GM18868 (cell line): ENCODE measurements at regions not wholly inside any gene's neighbourhood (a gene's known extent, or its start where the extent isn't known, plus 50 kb on each side); places are given as distances from the start of the nearest gene placed in this dataset.
A peak's percentile ranks its signal among the peaks of the same experiment; 100 is the strongest.
"Not testable (repeated sequence)": the region's sequence is repeated elsewhere in the genome, so short reads cannot be mapped to it uniquely, and the experiment has no call there.

Source experiments
- ATAC-seq: cut with Tn5 transposase; IDR thresholded peaks from one replicate; pipeline ENCODE4 v1.9.1; 2021; ENCODE audit warnings: mild to moderate bottlenecking, moderate library complexity; ENCODE audit not compliant: unreplicated experiment

- ATAC-seq = no peak
Observed at GRCh38 chr18:40120796-40121391, 1834.1 kb upstream of the PIK3C3 start.

GRCh38 chr18:40120356-40120755 is 1834.7 kb upstream of the PIK3C3 start:
- no peak for ATAC-seq

GRCh38 chr18:40119581-40119980 is 1835.5 kb upstream of the PIK3C3 start:
- ATAC-seq = not testable (repeated sequence)

- ATAC-seq = peak; percentile 53
Observed at GRCh38 chr18:40110455-40110854, 1844.6 kb upstream of the PIK3C3 start.

GRCh38 chr18:40109252-40110049 is 1845.6 kb upstream of the PIK3C3 start:
- ATAC-seq = peak; percentile 65

GRCh38 chr18:40108596-40108995 is 1846.4 kb upstream of the PIK3C3 start:
- ATAC-seq = no peak

GRCh38 chr18:40102903-40103302 is 1852.1 kb upstream of the PIK3C3 start:
- no peak for ATAC-seq

GRCh38 chr18:40099641-40100040 is 1855.4 kb upstream of the PIK3C3 start:
- ATAC-seq = no peak

- ATAC-seq = no peak
Observed at GRCh38 chr18:40096675-40097074, 1858.4 kb upstream of the PIK3C3 start.

- ATAC-seq = no peak
Observed at GRCh38 chr18:40094441-40094840, 1860.6 kb upstream of the PIK3C3 start.

GRCh38 chr18:40088130-40088529 is 1866.9 kb upstream of the PIK3C3 start:
- no peak for ATAC-seq

- no peak for ATAC-seq
Observed at GRCh38 chr18:40079786-40080185, 1875.2 kb upstream of the PIK3C3 start.

- no peak for ATAC-seq
Observed at GRCh38 chr18:40075616-40076015, 1879.4 kb upstream of the PIK3C3 start.

GRCh38 chr18:40072761-40073160 is 1882.3 kb upstream of the PIK3C3 start:
- no peak for ATAC-seq

- ATAC-seq = no peak
Observed at GRCh38 chr18:40066368-40066767, 1888.7 kb upstream of the PIK3C3 start.

- no peak for ATAC-seq
Observed at GRCh38 chr18:40063488-40063887, 1891.5 kb upstream of the PIK3C3 start.

GRCh38 chr18:40061086-40061485 is 1893.9 kb upstream of the PIK3C3 start:
- no peak for ATAC-seq

GRCh38 chr18:40060562-40060961 is 1894.5 kb upstream of the PIK3C3 start:
- ATAC-seq = no peak

- no peak for ATAC-seq
Observed at GRCh38 chr18:40058811-40059570, 1896.0 kb upstream of the PIK3C3 start.

- ATAC-seq = no peak
Observed at GRCh38 chr18:40056079-40056692, 1898.8 kb upstream of the PIK3C3 start.

- no peak for ATAC-seq
Observed at GRCh38 chr18:40055262-40055661, 1899.8 kb upstream of the PIK3C3 start.
